HepG2 (cell line): ENCODE measurements at regions not wholly inside any gene's neighbourhood (a gene's known extent, or its start where the extent isn't known, plus 50 kb on each side); places are given as distances from the start of the nearest gene placed in this dataset.

ENCODE experiments used
- EP300 ChIP-seq, 3 experiments: sonication (generic) in 1 of 3; formaldehyde crosslinking in 1 of 3; IDR thresholded peaks; 2 replicates each; pipeline versions ENCODE4 v1.5.1 to v1.6.1; 2011 to 2020; ENCODE audit warnings: low read depth in 2 of 3, low read length in 2 of 3, borderline replicate concordance in 1 of 3, improper control_type of control experiment in 1 of 3, mild to moderate bottlenecking in 1 of 3, missing genetic modification reagents in 1 of 3, moderate library complexity in 1 of 3
- JUND ChIP-seq: sonication (generic); formaldehyde crosslinking; IDR thresholded peaks from 2 replicates; pipeline ENCODE4 v1.8.0; 2022; ENCODE audit warnings: mild to moderate bottlenecking, missing genetic modification reagents
- ZNF660 ChIP-seq: sonication (generic); formaldehyde crosslinking; IDR thresholded peaks from 2 replicates; pipeline ENCODE4 v1.5.1; 2020; ENCODE audit warnings: mild to moderate bottlenecking, low read depth, missing genetic modification reagents, borderline replicate concordance
- TF ChIP-seq, protein P1 (sequence below): sonication (generic); formaldehyde crosslinking; IDR thresholded peaks from 2 replicates; pipeline ENCODE4 v1.8.0; 2022; ENCODE audit warnings: missing genetic modification reagents, mild to moderate bottlenecking, moderate library complexity, borderline replicate concordance
- TF ChIP-seq, protein P2 (sequence below): sonication (generic); formaldehyde crosslinking; IDR thresholded peaks from 2 replicates; pipeline ENCODE4 v1.4.0; 2020; ENCODE audit warnings: missing genetic modification reagents, borderline replicate concordance

DNA sequence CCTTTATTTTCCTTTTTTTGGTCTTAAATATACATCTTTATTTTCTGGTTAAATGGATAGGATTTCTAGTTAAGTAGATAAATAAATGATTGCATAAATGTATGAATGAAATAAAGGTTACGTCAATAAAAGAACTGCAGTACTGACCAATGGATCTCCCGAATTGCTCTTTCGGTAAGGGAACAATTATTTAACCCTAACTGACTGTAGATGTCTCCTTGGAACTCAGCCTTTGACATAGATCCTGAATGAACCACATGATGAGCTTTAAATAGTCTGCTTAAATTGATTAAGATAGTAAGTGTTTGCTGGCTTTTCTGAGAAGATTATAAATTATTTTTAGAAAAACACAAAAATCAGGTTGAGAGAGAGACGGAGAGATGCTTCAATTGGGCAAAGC is 391.0 kb upstream of the SYT1 start:
- TF ChIP-seq ZNF660 (CRISPR knock-in tag) (no peak), EP300 (IDR thresholded peaks at IDR 0.05; ENCODE audit: low read depth in 2 of 2, low read length in 2 of 2) (no peak), EP300 (CRISPR knock-in tag; IDR thresholded peaks at IDR 0.05; ENCODE audit: borderline replicate concordance) (no peak), JUND (CRISPR knock-in tag) (no peak)
- TF ChIP-seq, protein P1, sequence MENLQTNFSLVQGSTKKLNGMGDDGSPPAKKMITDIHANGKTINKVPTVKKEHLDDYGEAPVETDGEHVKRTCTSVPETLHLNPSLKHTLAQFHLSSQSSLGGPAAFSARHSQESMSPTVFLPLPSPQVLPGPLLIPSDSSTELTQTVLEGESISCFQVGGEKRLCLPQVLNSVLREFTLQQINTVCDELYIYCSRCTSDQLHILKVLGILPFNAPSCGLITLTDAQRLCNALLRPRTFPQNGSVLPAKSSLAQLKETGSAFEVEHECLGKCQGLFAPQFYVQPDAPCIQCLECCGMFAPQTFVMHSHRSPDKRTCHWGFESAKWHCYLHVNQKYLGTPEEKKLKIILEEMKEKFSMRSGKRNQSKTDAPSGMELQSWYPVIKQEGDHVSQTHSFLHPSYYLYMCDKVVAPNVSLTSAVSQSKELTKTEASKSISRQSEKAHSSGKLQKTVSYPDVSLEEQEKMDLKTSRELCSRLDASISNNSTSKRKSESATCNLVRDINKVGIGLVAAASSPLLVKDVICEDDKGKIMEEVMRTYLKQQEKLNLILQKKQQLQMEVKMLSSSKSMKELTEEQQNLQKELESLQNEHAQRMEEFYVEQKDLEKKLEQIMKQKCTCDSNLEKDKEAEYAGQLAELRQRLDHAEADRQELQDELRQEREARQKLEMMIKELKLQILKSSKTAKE (CRISPR knock-in tag) = no peak
- TF ChIP-seq, protein P2, sequence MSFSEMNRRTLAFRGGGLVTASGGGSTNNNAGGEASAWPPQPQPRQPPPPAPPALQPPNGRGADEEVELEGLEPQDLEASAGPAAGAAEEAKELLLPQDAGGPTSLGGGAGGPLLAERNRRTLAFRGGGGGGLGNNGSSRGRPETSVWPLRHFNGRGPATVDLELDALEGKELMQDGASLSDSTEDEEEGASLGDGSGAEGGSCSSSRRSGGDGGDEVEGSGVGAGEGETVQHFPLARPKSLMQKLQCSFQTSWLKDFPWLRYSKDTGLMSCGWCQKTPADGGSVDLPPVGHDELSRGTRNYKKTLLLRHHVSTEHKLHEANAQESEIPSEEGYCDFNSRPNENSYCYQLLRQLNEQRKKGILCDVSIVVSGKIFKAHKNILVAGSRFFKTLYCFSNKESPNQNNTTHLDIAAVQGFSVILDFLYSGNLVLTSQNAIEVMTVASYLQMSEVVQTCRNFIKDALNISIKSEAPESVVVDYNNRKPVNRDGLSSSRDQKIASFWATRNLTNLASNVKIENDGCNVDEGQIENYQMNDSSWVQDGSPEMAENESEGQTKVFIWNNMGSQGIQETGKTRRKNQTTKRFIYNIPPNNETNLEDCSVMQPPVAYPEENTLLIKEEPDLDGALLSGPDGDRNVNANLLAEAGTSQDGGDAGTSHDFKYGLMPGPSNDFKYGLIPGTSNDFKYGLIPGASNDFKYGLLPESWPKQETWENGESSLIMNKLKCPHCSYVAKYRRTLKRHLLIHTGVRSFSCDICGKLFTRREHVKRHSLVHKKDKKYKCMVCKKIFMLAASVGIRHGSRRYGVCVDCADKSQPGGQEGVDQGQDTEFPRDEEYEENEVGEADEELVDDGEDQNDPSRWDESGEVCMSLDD = no peak
